HG03196 (cell line): ENCODE measurements at regions not wholly inside any gene's neighbourhood (a gene's known extent, or its start where the extent isn't known, plus 50 kb on each side); places are given as distances from the start of the nearest gene placed in this dataset.
"Not testable (repeated sequence)": the region's sequence is repeated elsewhere in the genome, so short reads cannot be mapped to it uniquely, and the experiment has no call there.

Source experiments
- ATAC-seq: cut with Tn5 transposase; IDR thresholded peaks from one replicate; pipeline ENCODE4 v1.9.1; 2021; ENCODE audit not compliant: unreplicated experiment

DNA sequence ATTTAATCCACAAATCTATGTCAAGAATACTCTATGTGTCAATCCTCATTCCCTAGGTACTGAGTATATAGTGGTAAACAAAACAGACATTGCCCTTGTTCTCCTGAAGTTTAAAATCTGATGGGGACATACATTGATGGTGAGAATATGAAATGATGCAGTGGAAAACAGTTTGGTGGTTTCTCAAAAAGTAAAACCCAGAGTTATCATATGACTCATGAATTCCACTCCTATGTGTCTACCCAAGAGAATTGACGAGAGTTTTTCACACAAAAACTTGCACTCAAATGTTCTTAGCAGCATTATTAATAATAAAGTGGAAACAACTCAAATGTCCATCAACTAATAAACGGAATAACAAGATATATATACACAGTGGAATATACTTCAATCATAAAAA is 586.7 kb downstream of the CCDC85A start:
- ATAC-seq = no peak

DNA sequence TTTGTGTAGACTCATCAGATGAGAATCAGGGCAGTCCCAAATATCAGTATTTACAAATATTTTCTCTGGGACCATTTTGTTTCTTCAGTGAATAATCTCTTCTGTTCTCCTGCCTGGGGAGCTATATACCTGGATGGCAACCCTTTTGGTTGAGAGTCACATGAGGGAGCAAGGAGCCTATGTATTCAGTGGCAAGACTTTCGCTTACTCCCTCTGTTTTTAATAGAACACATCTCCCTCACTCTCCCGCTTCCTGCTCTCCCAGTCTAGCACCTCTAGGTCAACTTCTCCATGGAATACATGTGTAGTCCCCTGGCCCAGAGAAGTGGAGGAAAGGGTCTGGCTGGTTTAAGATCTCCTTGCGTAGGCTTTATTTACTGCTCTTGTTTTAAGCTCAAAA is 600.3 kb downstream of the CCDC85A start:
- ATAC-seq = no peak

DNA sequence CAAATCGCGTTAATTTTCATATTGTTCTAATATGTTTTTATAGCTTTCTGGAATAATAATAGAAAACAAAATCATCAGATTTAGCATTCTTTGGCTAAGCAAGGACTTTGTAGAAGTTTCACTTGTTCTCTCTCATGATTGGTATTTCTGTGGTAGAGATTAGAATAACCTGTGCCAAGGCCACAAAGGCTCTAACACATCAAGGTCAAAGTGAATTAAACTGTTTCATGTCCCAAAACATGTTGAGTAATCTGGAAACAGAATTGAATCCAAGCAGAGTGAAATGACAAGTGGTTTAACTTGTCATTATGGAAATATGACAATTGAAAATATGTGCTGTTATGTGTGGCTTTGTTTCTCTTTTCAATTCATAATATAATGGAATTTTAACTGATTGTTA is 617.4 kb downstream of the CCDC85A start:
- ATAC-seq = no peak

DNA sequence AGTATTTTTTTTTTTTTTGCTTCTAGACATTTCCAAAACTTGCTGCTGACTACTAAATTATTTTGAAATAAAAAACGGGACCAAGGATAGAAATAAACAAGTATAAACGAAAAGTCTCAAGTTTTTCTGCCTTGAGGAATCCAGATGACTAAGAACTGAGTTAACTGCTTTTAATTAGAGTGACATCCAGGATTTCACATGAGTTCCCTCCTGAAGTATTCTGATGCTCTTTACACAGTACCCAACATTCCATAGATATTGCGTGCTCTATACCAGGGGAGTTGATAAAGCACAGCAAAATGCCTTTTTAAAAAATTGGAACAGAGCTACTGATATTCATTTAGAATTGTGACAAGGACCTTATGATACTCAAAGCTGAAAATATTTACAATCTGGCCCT is 618.0 kb downstream of the CCDC85A start:
- ATAC-seq = no peak

DNA sequence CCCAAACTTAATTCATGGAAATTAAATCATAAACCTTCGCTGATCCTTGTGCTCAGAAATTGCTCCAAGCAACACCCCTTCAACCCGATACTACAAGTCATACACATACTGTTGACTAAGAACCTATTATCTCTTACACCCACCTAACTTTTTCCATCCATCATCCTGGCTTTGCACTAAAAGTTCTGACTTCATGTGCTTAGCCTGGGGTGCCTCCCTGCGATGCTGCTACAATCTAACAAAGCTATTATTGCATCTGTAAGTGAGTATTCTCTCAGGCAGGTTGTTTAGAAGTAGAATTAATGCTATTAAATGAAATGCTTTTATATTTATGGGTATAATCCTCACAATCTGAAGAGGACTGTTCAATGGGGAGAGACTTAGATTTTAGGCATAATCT is 619.8 kb downstream of the CCDC85A start:
- no peak for ATAC-seq

DNA sequence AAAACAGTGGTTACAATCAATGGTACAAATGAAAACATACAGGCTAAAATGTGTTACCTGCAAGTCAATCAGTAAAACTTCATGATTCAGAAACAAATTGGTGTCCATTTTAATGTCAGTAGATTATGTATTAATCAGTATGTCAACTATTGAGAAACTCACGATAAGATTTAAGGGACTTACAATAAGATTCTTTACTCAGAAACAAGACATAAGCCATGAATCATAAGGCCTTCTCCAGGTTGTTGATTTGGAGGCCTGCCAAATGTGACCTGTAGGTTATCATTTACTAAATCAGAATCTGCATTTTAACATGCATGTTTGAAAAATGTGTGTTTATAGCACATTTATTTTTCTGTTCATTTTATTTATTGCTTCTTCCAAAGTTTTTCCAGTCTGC is 623.1 kb downstream of the CCDC85A start:
- ATAC-seq = no peak

DNA sequence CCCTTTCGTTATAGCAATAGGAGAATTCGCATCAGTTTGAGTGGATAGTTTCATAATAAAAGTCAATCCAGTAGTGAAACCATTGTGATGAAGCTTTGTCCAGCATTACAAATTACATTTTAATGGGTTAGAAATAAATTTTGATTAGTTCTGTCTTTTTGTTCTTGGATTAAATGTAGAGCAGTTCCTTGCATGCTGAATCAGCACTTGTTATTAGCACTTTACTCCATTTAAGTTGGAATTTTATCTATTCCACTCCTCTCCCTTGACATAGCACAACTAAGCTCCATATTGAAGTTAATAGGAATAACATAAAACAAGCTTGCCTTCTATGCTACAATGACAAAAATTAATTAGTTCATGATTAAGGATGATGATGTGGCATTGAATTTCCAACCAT is 624.1 kb downstream of the CCDC85A start:
- ATAC-seq = no peak

DNA sequence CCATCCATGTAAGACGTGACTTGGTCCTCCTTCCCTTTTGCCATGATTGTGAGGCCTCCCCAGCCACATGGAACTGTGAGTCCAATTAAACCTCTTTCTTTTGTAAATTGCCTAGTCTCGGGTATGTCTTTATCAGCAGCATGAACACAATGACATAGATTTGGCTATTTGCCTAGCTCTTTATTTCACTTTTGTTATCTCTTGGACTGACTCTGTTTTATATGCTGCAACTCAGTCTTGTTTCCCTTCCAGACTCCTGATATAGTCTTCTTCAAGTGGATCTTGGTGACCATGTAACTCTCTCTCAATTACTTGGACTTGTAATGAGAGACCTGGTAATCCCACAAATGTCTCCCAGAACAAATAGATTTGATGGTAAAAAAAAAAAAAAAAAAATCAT is 627.6 kb downstream of the CCDC85A start:
- ATAC-seq = no peak

DNA sequence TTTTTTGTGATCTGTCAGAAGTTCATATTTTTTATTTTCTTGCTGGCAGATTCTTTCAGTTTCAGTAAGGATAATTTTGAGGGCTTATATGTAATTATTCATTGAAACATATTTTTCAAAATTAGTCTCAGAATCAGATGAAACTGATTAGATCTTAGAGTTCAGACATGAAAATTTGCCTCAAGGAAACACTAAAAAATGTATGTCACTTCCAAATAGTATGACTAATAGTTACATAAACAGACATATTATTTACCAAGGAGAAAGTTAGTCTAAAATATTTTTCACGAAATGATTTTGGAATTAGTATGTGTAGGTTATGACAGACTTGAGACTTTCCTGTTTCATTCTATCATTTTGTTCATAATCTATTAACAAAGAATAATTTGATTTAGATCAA is 628.6 kb downstream of the CCDC85A start:
- ATAC-seq = no peak

DNA sequence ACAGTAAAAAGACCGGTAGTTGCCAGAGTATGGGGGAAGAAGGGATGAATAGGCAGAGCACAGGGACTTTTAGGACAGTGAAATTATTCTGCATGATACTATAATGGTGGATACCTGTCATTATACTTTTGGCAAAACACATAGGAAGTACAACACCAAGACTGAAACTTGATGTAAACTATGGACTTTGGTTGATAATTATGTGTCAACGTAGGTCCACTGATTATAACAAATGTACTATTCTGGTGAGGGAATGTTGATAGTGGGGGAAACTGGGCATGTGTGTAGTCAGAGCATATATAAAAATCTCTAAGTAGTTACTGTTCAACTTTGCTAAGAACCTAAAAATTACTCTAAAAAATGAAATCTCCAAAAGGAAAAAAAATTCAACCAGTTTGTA is 629.7 kb downstream of the CCDC85A start:
- no peak for ATAC-seq

DNA sequence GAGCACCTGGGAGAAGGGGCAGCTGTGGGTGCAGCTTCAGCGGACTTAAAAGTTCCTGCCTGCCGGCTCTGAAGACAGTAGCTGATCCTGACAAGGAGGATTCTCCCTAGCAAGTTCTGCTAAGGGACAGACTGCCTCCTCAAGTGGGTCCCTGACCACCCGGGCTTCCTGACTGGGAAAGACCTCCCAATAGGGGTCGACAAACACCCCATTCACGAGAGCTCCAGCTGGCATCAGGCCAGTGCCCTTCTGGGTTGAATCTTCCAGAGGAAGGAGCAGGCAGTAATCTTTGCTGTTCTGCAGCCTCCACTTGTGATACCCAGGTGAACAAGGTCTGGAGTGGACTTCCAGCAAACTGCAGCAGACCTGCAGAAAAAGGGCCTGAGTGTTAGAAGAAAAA is 632.9 kb downstream of the CCDC85A start:
- no peak for ATAC-seq

DNA sequence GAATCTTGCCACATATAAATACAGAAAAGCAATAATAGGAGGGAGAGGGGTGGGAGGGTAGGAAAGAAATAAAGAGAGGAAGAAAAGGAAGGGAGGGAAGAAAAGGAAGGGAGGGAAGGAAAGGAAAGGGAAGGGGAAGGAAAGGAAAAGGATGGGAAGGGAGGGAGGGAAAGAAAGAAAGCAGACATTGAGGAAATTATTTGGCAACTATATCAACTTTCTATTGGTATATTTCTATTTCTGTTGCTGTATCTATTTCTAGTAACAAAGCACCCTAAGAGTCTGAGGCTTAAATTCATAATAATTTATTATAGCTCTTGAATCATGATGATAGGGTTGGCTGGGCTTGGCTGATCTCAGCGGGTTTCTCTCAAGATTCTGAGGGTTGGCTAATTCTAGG is 648.0 kb downstream of the CCDC85A start:
- ATAC-seq = no peak

DNA sequence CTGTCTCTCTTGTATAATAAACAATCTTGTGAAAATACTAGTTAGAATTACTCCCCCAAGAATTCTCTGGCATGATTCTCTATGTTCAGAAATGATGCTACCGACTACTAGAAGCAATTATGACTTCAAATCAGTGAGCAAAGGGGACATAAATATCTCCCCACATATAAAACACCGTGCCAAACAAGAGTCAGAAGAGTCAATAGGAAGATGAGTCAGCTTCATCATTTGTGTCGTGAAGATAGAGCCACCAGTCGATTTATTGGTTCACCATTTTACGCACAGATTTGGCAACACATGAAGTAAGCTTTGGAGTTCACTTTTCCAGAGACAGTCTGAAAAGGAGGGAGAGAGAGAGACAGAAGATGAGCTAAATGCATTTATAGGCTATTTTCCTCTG is 650.9 kb downstream of the CCDC85A start:
- no peak for ATAC-seq

DNA sequence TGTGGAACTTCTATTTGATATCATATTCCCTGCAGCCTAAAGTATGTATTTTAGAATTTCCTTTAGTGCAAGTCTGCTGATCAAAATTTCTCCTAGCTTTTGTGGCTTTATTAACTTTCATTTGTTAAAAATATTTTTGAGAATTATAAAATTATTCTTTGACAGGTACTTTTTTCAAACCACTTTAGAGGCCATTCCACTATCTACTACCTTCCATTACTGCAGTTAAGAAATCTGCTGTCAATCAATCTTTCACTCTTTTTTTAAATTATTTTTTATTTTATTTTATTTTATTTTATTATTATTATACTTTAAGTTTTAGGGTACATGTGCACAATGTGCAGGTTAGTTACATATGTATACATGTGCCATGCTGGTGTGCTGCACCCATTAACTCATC is 656.2 kb downstream of the CCDC85A start:
- not testable (repeated sequence) for ATAC-seq

DNA sequence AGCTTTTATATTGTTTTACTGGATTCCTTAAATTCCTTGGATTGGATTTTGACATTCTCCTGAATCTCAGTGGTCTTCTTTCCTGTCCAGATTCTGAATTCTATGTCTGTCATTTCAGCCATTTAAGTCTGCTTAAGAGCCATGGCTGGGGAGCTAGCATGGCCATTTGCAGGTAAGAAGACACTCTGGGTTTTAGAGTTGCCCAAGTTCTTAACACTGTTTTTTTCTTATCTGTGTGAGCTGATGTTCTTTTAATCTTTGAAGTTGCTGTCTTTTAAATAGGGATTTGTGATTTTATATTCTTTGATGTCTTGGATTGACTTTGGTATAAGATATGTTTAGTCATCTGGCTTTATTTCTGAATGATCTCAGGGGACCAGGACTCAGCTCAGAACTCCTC is 677.2 kb downstream of the CCDC85A start:
- ATAC-seq = no peak

DNA sequence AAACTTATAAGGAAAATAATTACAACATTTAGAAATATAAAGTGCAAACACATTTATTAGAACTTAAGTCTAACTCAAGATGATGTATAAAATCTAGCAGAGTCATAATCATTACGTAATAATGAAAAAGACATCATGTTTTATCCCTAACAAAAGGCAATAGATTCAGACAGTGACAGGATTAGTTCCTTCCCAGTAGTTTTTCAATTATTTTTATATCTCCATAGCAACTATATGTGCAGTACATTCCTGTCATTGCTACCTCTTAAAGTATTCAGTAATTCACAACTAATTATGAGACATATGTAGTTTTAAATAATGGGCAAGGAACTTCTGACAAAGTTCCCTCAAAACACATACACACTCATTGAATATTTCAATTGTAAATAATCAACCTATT is 687.9 kb downstream of the CCDC85A start:
- no peak for ATAC-seq

DNA sequence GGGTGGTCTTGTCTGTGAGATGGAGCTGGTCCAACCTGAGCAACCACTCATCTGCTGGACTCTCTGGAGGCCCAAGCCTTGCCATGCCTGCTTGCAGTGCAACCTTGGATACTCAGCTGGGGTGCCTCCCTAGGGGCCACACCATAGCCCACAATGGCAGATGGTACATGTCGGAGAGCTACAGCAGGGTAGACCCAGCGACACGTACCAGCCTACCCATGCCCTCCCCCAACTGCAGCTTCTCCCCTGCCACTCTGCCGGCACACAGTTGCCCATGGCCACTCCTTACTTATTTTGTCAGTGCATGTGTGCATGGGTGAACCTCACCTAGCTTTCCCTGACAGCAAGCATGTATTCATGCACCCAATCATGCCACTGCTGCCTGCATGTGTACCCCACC is 690.9 kb downstream of the CCDC85A start:
- ATAC-seq = no peak

DNA sequence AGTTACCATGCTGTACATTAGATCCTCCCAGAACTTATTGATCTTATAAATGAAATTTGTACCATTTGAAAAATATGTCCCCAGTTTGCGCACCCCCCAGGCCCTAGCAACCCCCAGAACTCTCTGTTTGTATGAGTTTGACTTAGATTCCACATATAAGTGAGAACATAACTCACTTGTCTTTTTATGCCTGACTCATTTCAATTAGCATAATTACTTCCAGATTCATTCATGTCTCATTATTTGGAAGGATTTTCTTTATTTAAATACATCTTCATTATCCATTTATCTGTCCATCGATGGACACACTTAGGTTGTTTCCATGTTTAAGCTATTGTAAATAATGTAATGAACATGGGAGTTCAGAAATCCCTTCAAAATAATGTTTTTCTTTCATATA is 705.9 kb downstream of the CCDC85A start:
- ATAC-seq = no peak

DNA sequence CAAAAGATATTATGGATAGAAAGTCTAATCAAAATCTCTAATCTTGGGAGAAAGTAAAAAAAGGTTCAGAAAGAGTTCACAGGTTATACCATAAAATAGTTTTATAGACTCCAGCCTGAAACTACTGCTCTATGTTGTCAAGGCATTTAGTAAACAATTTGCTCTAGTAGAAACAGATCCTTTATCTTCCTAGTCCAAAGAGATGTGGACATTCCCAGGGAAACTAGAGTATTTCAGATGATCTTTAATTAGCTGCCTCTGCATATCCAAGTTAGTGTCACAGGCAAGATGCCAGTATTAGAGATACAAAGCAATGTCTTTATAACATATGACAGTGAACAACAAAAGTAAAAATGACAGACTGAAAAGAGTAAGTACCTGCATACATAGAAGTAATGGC is 708.6 kb downstream of the CCDC85A start:
- no peak for ATAC-seq

DNA sequence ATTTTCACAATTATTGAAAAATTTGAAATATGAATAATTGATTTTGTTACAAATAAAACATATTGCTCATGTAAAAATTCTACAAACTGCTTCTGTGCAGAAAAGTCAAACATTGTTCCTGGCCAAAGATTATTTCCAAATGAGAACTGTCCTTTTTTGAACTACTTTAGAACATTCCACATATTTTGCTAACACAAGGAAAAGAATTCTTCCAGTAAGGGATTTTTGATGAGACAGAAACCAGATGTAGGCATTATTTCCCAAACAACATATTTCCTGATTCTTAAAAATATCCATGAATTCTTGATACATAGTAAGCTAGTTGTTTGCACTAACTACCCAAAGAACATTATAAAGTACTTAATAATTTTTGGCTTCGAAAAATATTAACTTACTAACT is 715.2 kb downstream of the CCDC85A start:
- ATAC-seq = no peak

DNA sequence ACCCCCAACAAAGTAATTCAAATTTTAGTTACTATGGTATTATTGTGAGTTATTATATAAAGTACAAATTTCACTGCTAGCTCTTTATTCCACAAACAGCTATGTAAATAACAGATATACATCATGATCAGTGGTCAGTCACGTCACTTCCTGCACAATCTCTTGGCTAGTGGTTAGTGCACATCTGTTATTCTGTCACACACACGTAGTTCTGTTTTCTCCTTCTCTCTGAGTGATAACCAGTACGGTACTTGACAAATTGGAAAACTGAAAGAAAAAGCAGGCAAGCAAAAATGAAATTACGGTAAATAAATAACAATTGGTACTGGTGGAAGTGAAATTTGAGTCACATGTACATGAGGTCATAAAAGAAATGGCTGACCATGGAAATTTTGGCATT is 728.7 kb downstream of the CCDC85A start:
- no peak for ATAC-seq

DNA sequence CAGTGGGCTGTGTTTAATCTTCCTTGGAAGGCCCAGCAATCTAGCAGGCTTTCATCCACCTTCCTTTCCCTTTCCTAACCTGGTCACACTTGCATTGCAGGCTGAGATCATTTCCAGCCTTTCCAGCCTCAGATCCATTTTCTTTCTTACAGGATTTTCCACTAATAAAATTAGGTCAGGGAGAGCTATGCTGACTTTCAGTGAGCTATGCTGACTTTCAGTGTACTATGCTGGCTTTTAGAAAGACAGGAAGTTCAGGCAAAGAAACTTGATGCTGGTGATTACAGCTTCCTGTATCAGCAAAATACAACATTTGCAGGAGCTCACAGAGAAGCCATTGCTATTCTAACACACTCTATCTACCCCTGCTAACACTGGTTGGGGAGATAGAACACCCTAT is 735.0 kb downstream of the CCDC85A start:
- no peak for ATAC-seq

DNA sequence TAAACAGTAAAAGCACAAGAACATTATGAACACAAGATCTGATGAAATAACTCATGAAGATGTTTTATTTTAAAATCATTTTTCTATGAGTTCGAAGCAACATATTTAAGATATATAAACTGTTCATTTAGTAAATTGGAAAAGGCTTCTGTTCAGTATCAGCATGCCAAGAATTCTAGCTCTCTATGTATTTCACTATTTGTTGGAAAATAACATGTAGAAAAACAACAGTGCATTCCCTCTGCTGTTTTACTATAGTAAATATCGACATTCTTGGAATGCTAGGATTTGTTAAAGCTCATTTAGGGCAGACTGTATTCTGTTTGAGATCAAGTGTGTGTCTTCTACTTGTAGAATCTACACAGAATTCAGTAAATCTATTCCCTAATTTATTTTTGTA is 750.2 kb downstream of the CCDC85A start:
- no peak for ATAC-seq

DNA sequence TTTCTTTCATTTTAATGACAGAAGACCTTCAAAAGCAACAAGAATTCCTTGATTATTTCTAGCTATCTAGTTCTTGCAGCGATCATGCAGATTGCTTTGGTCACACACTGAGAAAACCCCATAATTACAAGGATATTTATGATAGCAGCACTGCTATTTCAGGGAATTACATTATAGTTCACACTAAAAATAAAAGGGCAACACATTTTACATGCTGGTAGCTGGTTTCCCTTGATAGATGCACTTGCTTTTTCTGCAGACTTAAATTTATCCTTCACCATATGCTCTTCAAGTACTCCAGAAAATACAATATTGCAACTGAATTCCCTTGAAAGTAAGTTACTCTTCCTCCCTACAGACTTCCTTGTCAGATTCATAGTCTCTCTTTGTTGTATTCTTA is 751.1 kb downstream of the CCDC85A start:
- no peak for ATAC-seq
